ENCODE measurements at regions not wholly inside any gene's neighbourhood (a gene's known extent, or its start where the extent isn't known, plus 50 kb on each side); places are given as distances from the start of the nearest gene placed in this dataset.

DNA sequence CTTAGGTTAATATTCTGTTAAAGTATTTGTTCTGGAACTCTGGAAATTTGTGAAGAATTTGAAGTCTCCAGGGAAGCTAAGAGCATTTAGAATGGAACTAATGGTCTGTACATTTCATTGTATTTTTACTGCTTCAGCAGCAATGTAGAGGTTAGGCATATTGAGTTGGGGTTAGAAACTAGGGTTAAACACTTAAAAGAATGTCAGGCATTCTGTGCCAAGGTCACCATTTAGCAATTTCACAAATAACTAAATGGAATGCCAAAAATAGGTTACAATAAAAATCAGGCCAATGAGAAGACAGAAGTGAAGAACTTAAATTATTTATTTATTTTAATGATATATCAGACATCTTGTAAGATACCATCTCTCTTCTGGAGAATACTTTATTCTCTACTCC lies 210.8 kb downstream of the C12orf50 start:
- no peak for ATAC-seq (ENCODE audit: low FRiP score in 2 of 2)
- H3K9me3 ChIP-seq, result no peaks in the 10 kb centered on the region
- no peak for DNase-seq
- no peaks in the 10 kb centered on the region for H3K4me1 ChIP-seq
- no peaks in the 10 kb centered on the region for H3K36me3 ChIP-seq
- H3K4me3 ChIP-seq, result no peak overlapping the region
- no peak for TF ChIP-seq EP300 (IDR thresholded peaks at IDR 0.05)
- no peak for TF ChIP-seq POLR2A (IDR thresholded peaks at IDR 0.05)
- no peak for TF ChIP-seq POLR2AphosphoS5 (IDR thresholded peaks at IDR 0.05)
- TF ChIP-seq, protein P1, sequence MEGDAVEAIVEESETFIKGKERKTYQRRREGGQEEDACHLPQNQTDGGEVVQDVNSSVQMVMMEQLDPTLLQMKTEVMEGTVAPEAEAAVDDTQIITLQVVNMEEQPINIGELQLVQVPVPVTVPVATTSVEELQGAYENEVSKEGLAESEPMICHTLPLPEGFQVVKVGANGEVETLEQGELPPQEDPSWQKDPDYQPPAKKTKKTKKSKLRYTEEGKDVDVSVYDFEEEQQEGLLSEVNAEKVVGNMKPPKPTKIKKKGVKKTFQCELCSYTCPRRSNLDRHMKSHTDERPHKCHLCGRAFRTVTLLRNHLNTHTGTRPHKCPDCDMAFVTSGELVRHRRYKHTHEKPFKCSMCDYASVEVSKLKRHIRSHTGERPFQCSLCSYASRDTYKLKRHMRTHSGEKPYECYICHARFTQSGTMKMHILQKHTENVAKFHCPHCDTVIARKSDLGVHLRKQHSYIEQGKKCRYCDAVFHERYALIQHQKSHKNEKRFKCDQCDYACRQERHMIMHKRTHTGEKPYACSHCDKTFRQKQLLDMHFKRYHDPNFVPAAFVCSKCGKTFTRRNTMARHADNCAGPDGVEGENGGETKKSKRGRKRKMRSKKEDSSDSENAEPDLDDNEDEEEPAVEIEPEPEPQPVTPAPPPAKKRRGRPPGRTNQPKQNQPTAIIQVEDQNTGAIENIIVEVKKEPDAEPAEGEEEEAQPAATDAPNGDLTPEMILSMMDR (IDR thresholded peaks at IDR 0.05), result no peak
- H3K27me3 ChIP-seq, result no peaks in the 10 kb centered on the region
- no peak overlapping the region for H3K27ac ChIP-seq

DNA sequence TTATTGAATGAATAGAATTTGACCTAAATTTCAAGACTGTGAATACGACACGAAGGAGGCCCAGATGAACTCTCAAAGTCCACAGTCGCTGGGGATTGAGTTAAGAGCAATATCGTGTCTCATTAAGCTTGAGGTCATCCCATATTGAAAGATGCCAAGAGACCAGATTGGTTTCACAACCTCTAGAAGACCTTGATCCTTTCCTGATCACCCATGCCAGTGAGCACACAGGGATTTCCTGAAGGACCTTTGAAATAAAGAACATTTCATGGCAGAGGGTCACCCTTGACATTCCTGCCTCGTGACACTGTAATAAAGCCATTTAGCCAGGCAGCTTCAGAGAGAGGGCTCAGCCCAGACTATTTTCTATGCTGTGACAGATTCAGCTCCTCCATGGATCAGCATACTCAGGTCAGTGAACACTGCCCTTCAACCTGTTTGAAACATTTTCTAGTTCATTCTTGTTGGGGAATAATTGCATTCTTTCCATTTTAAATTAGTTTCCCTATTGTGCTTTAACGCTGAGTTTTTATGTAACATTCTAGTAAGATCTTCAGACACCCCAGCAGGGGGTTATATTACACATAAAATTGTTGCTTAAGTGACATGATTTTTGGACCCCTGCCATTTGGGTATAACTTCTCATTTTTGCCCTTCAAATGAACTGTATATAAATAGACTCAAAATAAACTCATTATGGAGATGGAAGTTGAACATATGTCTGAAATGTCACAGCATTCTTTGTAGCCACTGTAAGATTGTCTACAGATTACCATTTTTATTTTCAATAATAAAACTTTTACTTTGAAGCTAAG lies 213.2 kb downstream of the C12orf50 start:
- H3K4me1 ChIP-seq, result no peaks in the 10 kb centered on the region
- ATAC-seq (ENCODE audit: low FRiP score in 2 of 2), result no peak
- TF ChIP-seq POLR2AphosphoS5 (IDR thresholded peaks at IDR 0.05) (no peak), POLR2A (IDR thresholded peaks at IDR 0.05) (no peak), EP300 (IDR thresholded peaks at IDR 0.05) (no peak)
- no peaks in the 10 kb centered on the region for H3K9me3 ChIP-seq
- H3K4me3 ChIP-seq, result no peak overlapping the region
- no peak overlapping the region for H3K27ac ChIP-seq
- H3K27me3 ChIP-seq, result no peaks in the 10 kb centered on the region
- 66 to 70% methylated on average over 6 of the region's 6 CpGs for WGBS, 2 donors
- DNase-seq, result no peak
- no peaks in the 10 kb centered on the region for H3K36me3 ChIP-seq

DNA sequence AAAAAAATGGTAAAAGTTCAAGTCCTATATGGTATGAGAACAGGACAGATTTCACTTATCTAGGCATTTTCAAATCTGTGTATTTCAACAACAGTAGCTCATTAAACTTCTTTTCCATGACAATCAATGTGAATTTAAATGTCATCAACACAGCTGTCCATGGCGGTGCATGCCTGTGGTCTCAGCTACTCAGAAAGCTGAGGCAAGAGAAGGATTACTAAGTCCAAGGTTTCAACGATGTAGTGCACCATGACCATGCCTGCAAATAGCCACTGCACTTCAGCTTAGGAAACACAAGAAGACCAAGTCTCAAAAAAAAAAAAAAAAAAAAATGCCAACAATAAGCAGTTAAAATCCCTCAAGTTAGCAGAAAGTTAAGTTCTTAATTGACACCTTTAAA lies 214.6 kb downstream of the C12orf50 start:
- no peak for TF ChIP-seq POLR2A (IDR thresholded peaks at IDR 0.05)
- no peak for TF ChIP-seq POLR2AphosphoS5 (IDR thresholded peaks at IDR 0.05)
- TF ChIP-seq, protein P1 (IDR thresholded peaks at IDR 0.05), result no peak
- Histone ChIP-seq H3K36me3 (no peaks in the 10 kb centered on the region), H3K4me1 (no peaks in the 10 kb centered on the region), H3K27ac (no peak overlapping the region), H3K9me3 (no peaks in the 10 kb centered on the region), H3K4me3 (no peak overlapping the region), H3K27me3 (no peaks in the 10 kb centered on the region)
- ATAC-seq (ENCODE audit: low FRiP score in 2 of 2), result no peak
- 62 to 86% methylated on average over 2 of the region's 2 CpGs for WGBS, 2 donors
- DNase-seq, result no peak

DNA sequence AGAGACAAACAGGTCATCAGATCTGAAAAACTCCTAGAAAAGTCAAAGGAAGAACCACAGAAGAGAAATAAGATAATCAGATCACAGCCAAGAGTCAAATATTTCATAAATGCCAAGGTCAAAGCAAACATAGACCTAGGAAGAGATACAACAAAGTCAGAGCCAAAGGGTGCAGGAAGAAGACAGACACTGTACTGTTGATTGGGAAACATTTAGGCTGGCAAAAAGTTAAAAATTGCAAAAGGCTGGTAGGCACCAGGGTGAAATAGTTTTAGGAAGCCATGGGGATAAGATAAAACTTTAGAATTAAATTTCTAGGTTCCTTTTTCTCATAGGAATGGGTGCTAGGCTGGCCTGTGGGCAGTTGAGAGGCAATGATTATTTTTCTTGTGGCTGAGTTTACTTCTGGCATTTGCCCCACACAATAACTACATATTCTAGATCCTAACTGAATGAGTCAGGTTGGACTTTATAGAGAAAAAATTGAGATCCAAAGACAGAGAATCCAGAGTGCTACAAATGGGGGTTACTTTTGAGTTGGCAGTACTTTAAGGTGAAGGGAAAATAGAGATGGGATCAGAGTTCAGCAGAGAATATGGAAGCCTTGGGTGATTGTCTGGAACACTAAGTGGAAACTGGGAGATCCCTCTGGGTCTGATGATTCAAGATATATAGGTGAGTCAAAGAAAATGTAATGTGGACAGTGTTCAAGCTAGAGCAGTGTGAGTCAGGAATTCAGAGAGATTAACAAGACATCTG lies 215.5 kb downstream of the C12orf50 start:
- Histone ChIP-seq H3K4me1 (no peaks in the 10 kb centered on the region), H3K9me3 (no peaks in the 10 kb centered on the region), H3K36me3 (no peaks in the 10 kb centered on the region), H3K27ac (no peak overlapping the region), H3K27me3 (no peaks in the 10 kb centered on the region), H3K4me3 (no peak overlapping the region)
- DNase-seq, result no peak
- no peak for ATAC-seq (ENCODE audit: low FRiP score in 2 of 2)
- TF ChIP-seq EP300 (IDR thresholded peaks at IDR 0.05) (no peak), POLR2A (IDR thresholded peaks at IDR 0.05) (no peak), POLR2AphosphoS5 (IDR thresholded peaks at IDR 0.05) (no peak)
- TF ChIP-seq, protein P1 (IDR thresholded peaks at IDR 0.05), result no peak

DNA sequence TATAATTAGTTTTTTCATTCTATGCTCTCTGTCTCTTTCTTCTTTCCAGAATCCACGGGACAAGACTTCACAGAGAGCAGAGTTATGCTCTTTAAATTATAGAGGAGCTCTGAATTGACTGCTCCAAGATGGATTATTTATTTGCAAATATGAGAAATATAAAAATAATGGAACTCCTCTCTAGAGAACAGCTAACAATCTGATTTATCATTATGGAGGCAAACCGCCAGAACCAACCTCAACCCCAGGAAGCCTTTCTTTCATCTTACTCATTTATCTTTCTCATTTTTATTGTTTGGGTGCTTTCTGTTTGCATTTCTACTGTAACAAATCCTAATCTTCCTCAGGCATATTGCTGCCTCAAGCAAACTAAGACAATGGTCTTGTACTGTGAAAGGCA lies 216.5 kb downstream of the C12orf50 start:
- Histone ChIP-seq H3K36me3 (no peaks in the 10 kb centered on the region), H3K4me1 (no peaks in the 10 kb centered on the region), H3K27me3 (no peaks in the 10 kb centered on the region), H3K27ac (no peak overlapping the region), H3K9me3 (no peaks in the 10 kb centered on the region), H3K4me3 (no peak overlapping the region)
- ATAC-seq (ENCODE audit: low FRiP score in 2 of 2), result no peak
- TF ChIP-seq, protein P1 (IDR thresholded peaks at IDR 0.05), result no peak
- TF ChIP-seq POLR2A (IDR thresholded peaks at IDR 0.05), result no peak
- no peak for TF ChIP-seq POLR2AphosphoS5 (IDR thresholded peaks at IDR 0.05)
- no peak for TF ChIP-seq EP300 (IDR thresholded peaks at IDR 0.05)
- 66 to 78% methylated on average over 2 of the region's 2 CpGs for WGBS, 2 donors
- DNase-seq, result no peak

Data from upper lobe of left lung (tissue), 6 donors.